ENCODE measurements at regions not wholly inside any gene's neighbourhood (a gene's known extent, or its start where the extent isn't known, plus 50 kb on each side); places are given as distances from the start of the nearest gene placed in this dataset.

DNA sequence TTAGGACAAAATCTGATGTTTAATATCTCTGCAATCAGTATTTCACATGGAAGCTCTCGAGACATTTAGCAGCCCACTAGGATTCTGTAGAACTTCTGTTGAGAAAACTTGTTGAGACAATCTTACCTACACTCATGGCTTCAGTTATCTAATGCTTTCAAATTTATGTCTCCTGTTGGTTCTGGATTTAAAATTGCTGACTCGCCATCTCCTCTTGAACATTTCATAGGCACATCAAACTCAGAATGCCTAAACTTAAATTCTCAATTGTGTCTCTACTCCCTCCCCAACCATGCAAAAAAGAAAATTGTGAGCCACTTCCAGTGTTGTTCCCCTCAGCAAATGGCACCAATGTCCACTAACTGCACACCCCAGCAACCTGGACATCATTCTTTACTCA is 142.5 kb upstream of the AHI1 start:
- H3K36me3 ChIP-seq (ENCODE audit: insufficient read depth, low read length), result no peaks in the 10 kb centered on the region
- no peak overlapping the region for H2AFZ ChIP-seq (ENCODE audit: low read length)
- no peak overlapping the region for H3K4me2 ChIP-seq (ENCODE audit: low read length)
- no peak overlapping the region for H3K4me3 ChIP-seq (ENCODE audit: low read depth, low read length, poor library complexity, severe bottlenecking)
- no peaks in the 10 kb centered on the region for H4K20me1 ChIP-seq (ENCODE audit: insufficient read depth, low read length)
- no peak overlapping the region for H3K9ac ChIP-seq (ENCODE audit: low read length)
- no peaks in the 10 kb centered on the region for H3F3A ChIP-seq (ENCODE audit: insufficient read depth, low read length)
- H3K9me3 ChIP-seq (ENCODE audit: low read length), result no peaks in the 10 kb centered on the region
- TF ChIP-seq, protein P1, sequence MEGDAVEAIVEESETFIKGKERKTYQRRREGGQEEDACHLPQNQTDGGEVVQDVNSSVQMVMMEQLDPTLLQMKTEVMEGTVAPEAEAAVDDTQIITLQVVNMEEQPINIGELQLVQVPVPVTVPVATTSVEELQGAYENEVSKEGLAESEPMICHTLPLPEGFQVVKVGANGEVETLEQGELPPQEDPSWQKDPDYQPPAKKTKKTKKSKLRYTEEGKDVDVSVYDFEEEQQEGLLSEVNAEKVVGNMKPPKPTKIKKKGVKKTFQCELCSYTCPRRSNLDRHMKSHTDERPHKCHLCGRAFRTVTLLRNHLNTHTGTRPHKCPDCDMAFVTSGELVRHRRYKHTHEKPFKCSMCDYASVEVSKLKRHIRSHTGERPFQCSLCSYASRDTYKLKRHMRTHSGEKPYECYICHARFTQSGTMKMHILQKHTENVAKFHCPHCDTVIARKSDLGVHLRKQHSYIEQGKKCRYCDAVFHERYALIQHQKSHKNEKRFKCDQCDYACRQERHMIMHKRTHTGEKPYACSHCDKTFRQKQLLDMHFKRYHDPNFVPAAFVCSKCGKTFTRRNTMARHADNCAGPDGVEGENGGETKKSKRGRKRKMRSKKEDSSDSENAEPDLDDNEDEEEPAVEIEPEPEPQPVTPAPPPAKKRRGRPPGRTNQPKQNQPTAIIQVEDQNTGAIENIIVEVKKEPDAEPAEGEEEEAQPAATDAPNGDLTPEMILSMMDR (IDR thresholded peaks at IDR 0.05; ENCODE audit: low read length), result no peak
- TF ChIP-seq EZH2 (IDR thresholded peaks at IDR 0.05; ENCODE audit: borderline replicate concordance, low read length), result no peak
- H3K9me2 ChIP-seq (ENCODE audit: low read depth, low read length), result no peaks in the 10 kb centered on the region
- H3K27ac ChIP-seq (ENCODE audit: low read depth, low read length, poor library complexity, severe bottlenecking), result no peak overlapping the region
- H3K27me3 ChIP-seq (ENCODE audit: insufficient read depth, low read length), result no peaks in the 10 kb centered on the region
- no peaks in the 10 kb centered on the region for H3K79me2 ChIP-seq (ENCODE audit: insufficient read depth, low read length)
- H3K4me1 ChIP-seq (ENCODE audit: insufficient read depth, low read length, severe bottlenecking), result no peaks in the 10 kb centered on the region

DNA sequence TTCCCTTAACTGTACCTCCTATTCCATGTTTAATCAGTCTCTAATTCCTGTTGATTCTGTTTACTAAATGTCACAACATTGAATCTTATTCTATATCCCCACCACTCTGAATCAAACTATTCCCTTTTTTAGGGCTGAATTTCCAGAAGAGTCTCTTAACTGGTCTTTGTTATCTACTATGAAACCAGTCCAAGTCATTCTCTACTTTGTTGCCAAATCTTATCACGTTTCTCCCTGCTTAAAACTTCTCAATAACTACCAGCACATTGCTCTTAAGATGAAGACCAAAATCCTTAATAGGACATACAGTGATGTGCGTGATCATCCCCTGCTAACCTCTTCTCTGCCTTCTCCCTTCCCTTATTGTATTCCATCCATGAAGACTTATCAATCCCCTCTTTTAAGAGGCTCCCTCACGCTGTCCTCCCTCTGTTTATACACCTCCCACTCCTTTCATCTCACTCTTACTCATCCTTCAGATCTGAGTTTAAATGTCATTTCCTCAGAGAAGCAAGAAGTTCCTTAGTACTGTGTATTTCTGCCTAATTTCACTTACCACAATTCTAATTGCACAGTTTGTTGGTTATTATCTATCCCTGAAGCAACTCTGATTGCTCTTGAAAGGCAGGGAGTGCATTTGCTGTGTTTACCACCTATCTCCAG is 143.0 kb upstream of the AHI1 start:
- Histone ChIP-seq H3K4me2 (ENCODE audit: low read length) (no peak overlapping the region), H3K27ac (ENCODE audit: low read depth, low read length, poor library complexity, severe bottlenecking) (no peak overlapping the region), H3K4me3 (ENCODE audit: low read depth, low read length, poor library complexity, severe bottlenecking) (no peak overlapping the region), H3F3A (ENCODE audit: insufficient read depth, low read length) (no peaks in the 10 kb centered on the region), H3K27me3 (ENCODE audit: insufficient read depth, low read length) (no peaks in the 10 kb centered on the region), H3K9me3 (ENCODE audit: low read length) (no peaks in the 10 kb centered on the region), H3K9me2 (ENCODE audit: low read depth, low read length) (no peaks in the 10 kb centered on the region), H4K20me1 (ENCODE audit: insufficient read depth, low read length) (no peaks in the 10 kb centered on the region), H3K4me1 (ENCODE audit: insufficient read depth, low read length, severe bottlenecking) (no peaks in the 10 kb centered on the region), H3K9ac (ENCODE audit: low read length) (no peak overlapping the region), H3K36me3 (ENCODE audit: insufficient read depth, low read length) (no peaks in the 10 kb centered on the region), H3K79me2 (ENCODE audit: insufficient read depth, low read length) (no peaks in the 10 kb centered on the region), H2AFZ (ENCODE audit: low read length) (no peak overlapping the region)
- TF ChIP-seq, protein P1 (IDR thresholded peaks at IDR 0.05; ENCODE audit: low read length), result no peak
- TF ChIP-seq EZH2 (IDR thresholded peaks at IDR 0.05; ENCODE audit: borderline replicate concordance, low read length), result no peak

DNA sequence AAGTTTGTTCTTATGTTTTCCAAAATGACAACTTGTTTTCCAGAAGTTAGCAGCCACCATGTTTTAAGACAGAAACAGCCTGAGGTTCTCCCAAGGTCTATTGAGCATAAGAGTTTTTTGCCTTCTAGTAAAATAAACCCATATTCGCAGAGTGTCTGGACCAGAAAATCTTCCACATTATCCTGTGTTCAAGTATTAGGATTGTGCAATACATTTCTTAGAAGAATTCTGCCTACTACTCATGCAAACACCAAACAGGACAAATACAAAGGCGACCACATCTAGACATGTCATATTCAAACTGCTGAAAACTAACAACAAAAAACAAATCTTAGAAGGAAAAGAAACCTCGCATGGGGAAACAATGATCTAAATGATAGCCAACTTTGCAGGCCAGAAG is 145.4 kb upstream of the AHI1 start:
- Histone ChIP-seq H3K79me2 (ENCODE audit: insufficient read depth, low read length) (no peaks in the 10 kb centered on the region), H3K27me3 (ENCODE audit: insufficient read depth, low read length) (no peaks in the 10 kb centered on the region), H3K4me3 (ENCODE audit: low read depth, low read length, poor library complexity, severe bottlenecking) (no peak overlapping the region), H2AFZ (ENCODE audit: low read length) (no peak overlapping the region), H3K4me2 (ENCODE audit: low read length) (no peak overlapping the region), H3K36me3 (ENCODE audit: insufficient read depth, low read length) (no peaks in the 10 kb centered on the region), H4K20me1 (ENCODE audit: insufficient read depth, low read length) (no peaks in the 10 kb centered on the region), H3K4me1 (ENCODE audit: insufficient read depth, low read length, severe bottlenecking) (no peaks in the 10 kb centered on the region), H3K9me2 (ENCODE audit: low read depth, low read length) (no peaks in the 10 kb centered on the region), H3K27ac (ENCODE audit: low read depth, low read length, poor library complexity, severe bottlenecking) (no peak overlapping the region), H3F3A (ENCODE audit: insufficient read depth, low read length) (no peaks in the 10 kb centered on the region), H3K9ac (ENCODE audit: low read length) (no peak overlapping the region), H3K9me3 (ENCODE audit: low read length) (no peaks in the 10 kb centered on the region)
- TF ChIP-seq, protein P1 (IDR thresholded peaks at IDR 0.05; ENCODE audit: low read length), result no peak
- no peak for TF ChIP-seq EZH2 (IDR thresholded peaks at IDR 0.05; ENCODE audit: borderline replicate concordance, low read length)

All from OCI-LY1 (cell line).